Panc1 (cell line): ENCODE measurements at regions not wholly inside any gene's neighbourhood (a gene's known extent, or its start where the extent isn't known, plus 50 kb on each side); places are given as distances from the start of the nearest gene placed in this dataset.

Source experiments
- ATAC-seq: fragments of 200-7000 bp; cut with Tn5 transposase; 2 replicates; pipeline ENCODE4 v1.9.1; 2020; ENCODE audit warnings: mild to moderate bottlenecking, moderate library complexity
- BruUV-seq: library from RNA; stranded (reverse); fragments of 400-500 nt; replicated peaks from 2 replicates; lab custom pipeline; 2021; lab: Mats Ljungman, UMichigan
- CTCF ChIA-PET: fragments of 300-600 bp; sonication (Branson Sonifier 250); formaldehyde crosslinking; loops from one replicate; lab custom pipeline; 2022; ENCODE audit warnings: antibody characterized with exemption; lab: Charles Lee
- POLR2A ChIA-PET: fragments of 300-600 bp; sonication (Branson Sonifier 250); formaldehyde crosslinking; loops from one replicate; lab custom pipeline; 2022; ENCODE audit warnings: antibody characterized with exemption; lab: Charles Lee
- DNase-seq: peaks from one replicate; pipeline ENCODE4 v3.0.0-alpha.2; 2010; ENCODE audit warnings: low read depth, low spot score
- H3K27ac ChIP-seq: 2 replicates; pipeline ENCODE4 v1.5.1; 2011; ENCODE audit warnings: mild to moderate bottlenecking, low read length, inconsistent platforms
- H3K27me3 ChIP-seq: fragments of 200-500 bp; sonication (Bioruptor generic); 2 replicates; pipeline ENCODE4 v1.6.0; 2014; ENCODE audit warnings: low read length, inconsistent platforms; ENCODE audit not compliant: control insufficient read depth, insufficient read depth
- H3K36me3 ChIP-seq: fragments of 200-500 bp; sonication (Bioruptor generic); 2 replicates; pipeline ENCODE4 v1.5.1; 2014; ENCODE audit warnings: inconsistent platforms, mild to moderate bottlenecking, low read length, moderate library complexity; ENCODE audit not compliant: control insufficient read depth, insufficient read depth
- H3K4me1 ChIP-seq: 2 replicates; pipeline ENCODE4 v1.5.1; 2011; ENCODE audit warnings: inconsistent platforms, mild to moderate bottlenecking, low read length, moderate library complexity; ENCODE audit not compliant: control insufficient read depth, insufficient read depth
- H3K4me3 ChIP-seq, 2 experiments: 2 replicates each; pipeline ENCODE4 v1.5.1; 2011 to 2012; ENCODE audit warnings: low read depth in 2 of 2, low read length in 2 of 2, mild to moderate bottlenecking in 2 of 2, inconsistent platforms in 1 of 2, moderate library complexity in 1 of 2
- H3K9me3 ChIP-seq: fragments of 200-500 bp; sonication (Bioruptor generic); 2 replicates; pipeline ENCODE4 v1.5.1; 2014; ENCODE audit warnings: low read depth, mild to moderate bottlenecking, inconsistent platforms, low read length, moderate library complexity; ENCODE audit not compliant: control insufficient read depth, insufficient read depth
- CTCF ChIP-seq: fragments of 450-650 bp; IDR thresholded peaks from 2 replicates; pipeline ENCODE4 v1.5.1; 2017; ENCODE audit warnings: mild to moderate bottlenecking
- POLR2AphosphoS5 ChIP-seq: IDR thresholded peaks from 2 replicates; pipeline ENCODE4 v1.6.1; 2012; ENCODE audit warnings: mild to moderate bottlenecking, low read depth, low read length, moderate library complexity
- REST ChIP-seq, 2 experiments: IDR thresholded peaks; 2 replicates each; pipeline ENCODE4 v1.6.1; 2011 to 2012; ENCODE audit warnings: low read depth in 2 of 2, control low read depth in 1 of 2, low read length in 1 of 2, mild to moderate bottlenecking in 1 of 2, moderate library complexity in 1 of 2; ENCODE audit not compliant: insufficient read depth in 1 of 2
- SIN3A ChIP-seq: IDR thresholded peaks from 2 replicates; pipeline ENCODE4 v1.6.1; 2012; ENCODE audit warnings: low read depth, mild to moderate bottlenecking, low read length, moderate library complexity, borderline replicate concordance; ENCODE audit not compliant: insufficient read depth
- TCF7L2 ChIP-seq: IDR thresholded peaks from 2 replicates; pipeline ENCODE4 v1.6.1; 2011; ENCODE audit warnings: mild to moderate bottlenecking, low read depth, low read length, inconsistent platforms
- in situ Hi-C: cut with HindIII; loops from 2 replicates; pipeline ENCODE4 v1.10.0; 2016; ENCODE audit warnings: low sequenced_read_pairs, low pct_unique_long_range_greater_than_20kb
- intact Hi-C: fragments of 100-400 bp; cut with micrococcal nuclease; formaldehyde crosslinking; loops from one replicate; pipeline ENCODE4 v1.10.0; 2022; ENCODE audit not compliant: unreplicated experiment

DNA sequence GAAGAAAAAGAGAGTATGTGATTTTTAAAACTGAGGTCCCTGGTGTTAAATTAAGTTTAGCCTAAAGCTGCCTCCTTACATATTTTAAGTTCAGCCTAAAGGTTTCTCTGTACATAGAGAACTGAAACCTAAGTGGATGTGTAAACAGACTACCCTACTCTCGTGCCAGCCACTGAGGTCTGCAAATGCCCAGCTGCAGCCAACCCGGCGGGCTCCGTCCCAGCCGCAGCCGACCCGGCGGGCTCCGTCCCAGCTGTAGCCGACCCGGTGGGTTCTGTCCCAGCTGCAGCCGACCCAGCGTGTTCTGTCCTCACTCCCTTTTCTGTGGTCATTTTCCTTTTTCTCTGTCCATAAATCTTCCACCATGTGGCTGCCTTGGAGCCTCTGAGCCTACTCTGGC lies 97.2 kb upstream of the SFSWAP start:
- no peak for DNase-seq
- CTCF ChIA-PET = no interaction called here
- intact Hi-C loops (no loop called here), in situ Hi-C loops (no loop called here)
- Histone ChIP-seq H3K4me3 (no peak overlapping the region), H3K4me1 (no peaks in the 10 kb centered on the region), H3K27me3 (peaks cover 8% of the 10 kb centered on the region), H3K27ac (no peak overlapping the region), H3K36me3 (no peaks in the 10 kb centered on the region), H3K9me3 (no peaks in the 10 kb centered on the region)
- POLR2A ChIA-PET = no interaction called here
- no peak for TF ChIP-seq CTCF
- TF ChIP-seq POLR2AphosphoS5 = no peak
- no peak for TF ChIP-seq REST (IDR thresholded peaks at IDR 0.05; ENCODE audit: insufficient read depth in 1 of 2, low read depth in 2 of 2, low read length in 1 of 2)
- no peak for TF ChIP-seq SIN3A
- TF ChIP-seq TCF7L2 = no peak
- ATAC-seq = no peak
- BruUV-seq = no TSS peak

DNA sequence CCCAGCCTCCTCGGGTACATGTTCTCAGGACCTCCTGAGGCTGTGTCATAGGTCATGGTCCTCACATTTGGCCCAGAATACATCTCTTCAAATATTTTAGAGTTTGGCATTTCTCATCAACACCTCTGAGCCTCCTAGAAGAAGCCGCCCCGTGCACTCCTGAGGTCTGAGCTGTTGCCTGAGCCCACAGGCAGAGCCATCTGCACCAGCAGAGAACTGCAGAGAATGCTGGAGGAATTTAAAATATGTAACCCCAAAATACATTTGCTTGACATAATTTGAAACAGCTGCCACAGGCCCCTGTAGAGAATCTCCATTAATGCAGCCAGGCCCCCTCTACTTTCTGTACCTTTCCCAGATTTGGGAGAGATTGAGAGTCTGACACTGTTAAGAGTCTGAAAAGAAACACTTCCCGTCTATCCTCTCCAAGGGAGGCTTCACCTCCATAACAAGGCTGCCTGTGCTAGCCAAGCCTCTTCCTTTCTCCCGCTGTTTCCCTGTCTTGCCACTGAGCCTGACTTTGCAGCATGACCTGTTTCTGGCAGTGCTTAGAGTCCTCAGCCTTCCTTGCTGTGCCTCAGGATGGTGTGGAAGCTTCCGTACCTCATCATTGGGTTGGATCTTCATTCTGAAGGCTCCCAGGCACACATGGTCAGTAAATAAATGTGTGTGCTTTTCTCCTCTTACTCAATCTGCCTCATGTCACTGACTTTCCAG lies 95.4 kb upstream of the SFSWAP start:
- BruUV-seq = no TSS peak
- DNase-seq = no peak
- Histone ChIP-seq H3K36me3 (no peaks in the 10 kb centered on the region), H3K4me1 (no peaks in the 10 kb centered on the region), H3K9me3 (no peaks in the 10 kb centered on the region), H3K27ac (no peak overlapping the region), H3K27me3 (peaks cover 7% of the 10 kb centered on the region; the same call in 1 of the 2 replicates), H3K4me3 (no peak overlapping the region)
- intact Hi-C loops (no loop called here), in situ Hi-C loops (no loop called here)
- POLR2A ChIA-PET = no interaction called here
- TF ChIP-seq REST (IDR thresholded peaks at IDR 0.05; ENCODE audit: insufficient read depth in 1 of 2, low read depth in 2 of 2, low read length in 1 of 2) = no peak
- no peak for TF ChIP-seq TCF7L2
- no peak for TF ChIP-seq CTCF
- TF ChIP-seq POLR2AphosphoS5 = no peak
- no peak for TF ChIP-seq SIN3A
- CTCF ChIA-PET = no interaction called here
- ATAC-seq = no peak
